ENCODE measurements at regions not wholly inside any gene's neighbourhood (a gene's known extent, or its start where the extent isn't known, plus 50 kb on each side); places are given as distances from the start of the nearest gene placed in this dataset.

GRCh38 chr12:127670796-127671195, 596.2 kb upstream of the TMEM132C start:
- Mint-ChIP-seq H3K4me1 (ENCODE audit: low read depth) (no peaks in the 10 kb centered on the region), H3K36me3 (ENCODE audit: low read depth) (no peaks in the 10 kb centered on the region), H3K9me3 (no peaks in the 10 kb centered on the region), H3K4me3 (no peak overlapping the region), H3K27ac (no peak overlapping the region), H3K27me3 (no peaks in the 10 kb centered on the region)
- intact Hi-C loops (cut with micrococcal nuclease) = no loop called here
- DNase-seq (no peak), ATAC-seq (no peak)
- POLR2A ChIA-PET = interaction anchor here (0.6 kb wide), 1 partner anchor 111 kb away, joined by 3 read pairs; no protein-coding TSS in a partner anchor
- no peak for TF ChIP-seq CTCF (IDR thresholded peaks at IDR 0.05)
- CTCF ChIA-PET = no interaction called here

- intact Hi-C loops (cut with micrococcal nuclease) = no loop called here
- Mint-ChIP-seq H3K36me3 (ENCODE audit: low read depth) (no peaks in the 10 kb centered on the region), H3K4me1 (ENCODE audit: low read depth) (no peaks in the 10 kb centered on the region), H3K4me3 (no peak overlapping the region), H3K27ac (no peak overlapping the region), H3K27me3 (no peaks in the 10 kb centered on the region), H3K9me3 (no peaks in the 10 kb centered on the region)
- TF ChIP-seq CTCF (IDR thresholded peaks at IDR 0.05) = no peak
- DNase-seq = no peak
- ChIA-PET CTCF (no interaction called here), POLR2A (no interaction called here)
- no peak for ATAC-seq
Observed at GRCh38 chr12:127675936-127676335, 591.0 kb upstream of the TMEM132C start.

- H3K27ac Mint-ChIP-seq = no peak overlapping the region
- ATAC-seq = peak; percentile 49
- intact Hi-C loops (cut with micrococcal nuclease) = no loop called here
Observed at GRCh38 chr12:127677537-127678131, 589.3 kb upstream of the TMEM132C start.

GRCh38 chr12:127678945-127679344, 588.0 kb upstream of the TMEM132C start:
- ChIA-PET CTCF (interaction anchor here (1.2 to 1.8 kb wide), 3 partner anchors 9 to 1605 kb away, joined by 3 to 6 read pairs (median 4); no protein-coding TSS in a partner anchor), POLR2A (no interaction called here)
- Mint-ChIP-seq H3K4me1 (ENCODE audit: low read depth) (no peaks in the 10 kb centered on the region), H3K9me3 (no peaks in the 10 kb centered on the region), H3K27me3 (no peaks in the 10 kb centered on the region), H3K36me3 (ENCODE audit: low read depth) (no peaks in the 10 kb centered on the region), H3K27ac (no peak overlapping the region), H3K4me3 (no peak overlapping the region)
- DNase-seq (no peak), ATAC-seq (no peak)
- intact Hi-C loops (cut with micrococcal nuclease) = no loop called here
- TF ChIP-seq CTCF (IDR thresholded peaks at IDR 0.05) = no peak

More at GRCh38 chr12:127677537-127678131, 589.3 kb upstream of the TMEM132C start:
- H3K4me1 Mint-ChIP-seq (ENCODE audit: low read depth) = no peaks in the 10 kb centered on the region
- no peaks in the 10 kb centered on the region for H3K36me3 Mint-ChIP-seq (ENCODE audit: low read depth)
- no peak overlapping the region for H3K4me3 Mint-ChIP-seq
- ChIA-PET CTCF (interaction anchor here (0.5 to 1.8 kb wide), 14 partner anchors 9 to 1604 kb away, joined by 3 to 7 read pairs (median 4); no protein-coding TSS in a partner anchor), POLR2A (no interaction called here)
- peak; percentile 47 for TF ChIP-seq CTCF (IDR thresholded peaks at IDR 0.05)
- no peaks in the 10 kb centered on the region for H3K27me3 Mint-ChIP-seq
- H3K9me3 Mint-ChIP-seq = no peaks in the 10 kb centered on the region
- DNase-seq = peak; percentile 67

GRCh38 chr12:127680516-127680915, 586.5 kb upstream of the TMEM132C start:
- intact Hi-C loops (cut with micrococcal nuclease) = no loop called here
- no peak for TF ChIP-seq CTCF (IDR thresholded peaks at IDR 0.05)
- no peak for ATAC-seq
- no peaks in the 10 kb centered on the region for H3K27me3 Mint-ChIP-seq
- no peaks in the 10 kb centered on the region for H3K4me1 Mint-ChIP-seq (ENCODE audit: low read depth)
- DNase-seq = no peak
- POLR2A ChIA-PET = no interaction called here
- CTCF ChIA-PET = no interaction called here
- no peak overlapping the region for H3K4me3 Mint-ChIP-seq
- no peak overlapping the region for H3K27ac Mint-ChIP-seq
- H3K36me3 Mint-ChIP-seq (ENCODE audit: low read depth) = no peaks in the 10 kb centered on the region
- H3K9me3 Mint-ChIP-seq = no peaks in the 10 kb centered on the region
